ENCODE measurements at regions not wholly inside any gene's neighbourhood (a gene's known extent, or its start where the extent isn't known, plus 50 kb on each side); places are given as distances from the start of the nearest gene placed in this dataset.

DNA sequence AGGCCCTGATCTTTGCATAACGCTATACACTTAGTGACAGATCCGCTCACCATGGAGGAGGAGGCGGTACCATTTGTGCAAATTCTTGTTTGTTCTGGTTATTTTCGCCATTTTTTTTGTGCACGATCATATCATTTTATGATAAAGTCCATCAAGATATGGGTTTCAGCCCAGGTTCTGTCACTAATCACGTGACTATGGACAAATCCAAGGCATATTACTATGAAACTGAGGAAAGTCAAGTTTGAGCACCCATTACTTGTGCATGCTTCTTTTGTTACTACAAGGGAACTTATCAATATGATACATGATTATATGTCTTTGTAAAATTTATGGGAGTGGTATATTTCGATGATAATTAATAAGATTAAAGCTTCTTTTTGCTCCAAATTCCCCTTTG is 829.5 kb downstream of the ROBO2 start:
- H3K18ac ChIP-seq (ENCODE audit: low read length): no peak overlapping the region
- no peak overlapping the region for H3K23ac ChIP-seq (ENCODE audit: low read length)
- no peak overlapping the region for H2BK120ac ChIP-seq (ENCODE audit: insufficient read depth, low read length, poor library complexity)
- no peaks in the 10 kb centered on the region for H3K4me1 ChIP-seq (ENCODE audit: control insufficient read depth in 1 of 2, insufficient read depth in 2 of 2, low read length in 2 of 2)
- no peak overlapping the region for H3K14ac ChIP-seq (ENCODE audit: low read length)
- H3K79me1 ChIP-seq (ENCODE audit: low read length): no peaks in the 10 kb centered on the region
- H4K91ac ChIP-seq (ENCODE audit: low read depth, low read length): no peak overlapping the region
- no peaks in the 10 kb centered on the region for H3K79me2 ChIP-seq (ENCODE audit: control insufficient read depth, insufficient read depth, low read length, poor library complexity)
- no peak overlapping the region for H2AK5ac ChIP-seq (ENCODE audit: low read length)
- H2AFZ ChIP-seq (ENCODE audit: insufficient read depth, low read length, poor library complexity): no peak overlapping the region
- no peak overlapping the region for H3K9ac ChIP-seq (ENCODE audit: low read length)
- H3K27ac ChIP-seq (ENCODE audit: low read depth, low read length): no peak overlapping the region
- H3K36me3 ChIP-seq (ENCODE audit: control insufficient read depth in 1 of 2, insufficient read depth in 2 of 2, low read length in 2 of 2): no peaks in the 10 kb centered on the region
- H4K12ac ChIP-seq (ENCODE audit: low read depth, low read length): no peak overlapping the region
- no peak overlapping the region for H4K8ac ChIP-seq (ENCODE audit: low read depth, low read length)
- WGBS (ENCODE audit: extremely low coverage, insufficient coverage, insufficient read length): no CpG with 5 or more reads among the region's 7 CpGs
- no peak overlapping the region for H3K4me2 ChIP-seq (ENCODE audit: low read length)
- H2BK5ac ChIP-seq (ENCODE audit: low read depth, low read length, poor library complexity): no peak overlapping the region
- H3K4ac ChIP-seq (ENCODE audit: low read depth, low read length): no peak overlapping the region
- H2BK12ac ChIP-seq (ENCODE audit: low read length): no peak overlapping the region
- H3K9me3 ChIP-seq (ENCODE audit: insufficient read depth, low read depth, low read length): no peaks in the 10 kb centered on the region
- DNase-seq: no peak
- H3K27me3 ChIP-seq (ENCODE audit: insufficient read depth, low read length): no peaks in the 10 kb centered on the region
- H3K4me3 ChIP-seq (ENCODE audit: low read depth, low read length): no peak overlapping the region

DNA sequence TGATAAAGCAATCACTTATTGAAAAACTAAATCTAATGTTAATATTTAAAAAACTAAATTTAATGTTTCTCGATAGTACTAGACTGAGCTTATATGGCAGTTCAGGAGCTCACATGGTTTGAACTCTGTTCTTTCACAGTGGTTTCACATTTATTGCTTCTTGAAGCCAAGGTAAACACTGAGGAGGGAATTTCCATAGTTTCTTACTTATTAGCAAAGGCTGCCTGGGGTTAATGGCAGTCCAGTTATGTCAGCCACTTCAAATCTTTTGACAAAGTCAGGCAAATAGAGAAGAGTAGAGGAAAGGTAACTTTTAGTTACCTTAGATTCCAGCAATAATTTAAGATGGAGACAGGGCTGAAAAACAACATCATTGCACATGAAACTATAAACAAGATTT is 831.5 kb downstream of the ROBO2 start:
- no peak overlapping the region for H3K4ac ChIP-seq (ENCODE audit: low read depth, low read length)
- WGBS (ENCODE audit: extremely low coverage, insufficient coverage, insufficient read length): no CpG with 5 or more reads among the region's 1 CpG
- no peak for DNase-seq
- no peak overlapping the region for H3K27ac ChIP-seq (ENCODE audit: low read depth, low read length)
- no peak overlapping the region for H2BK120ac ChIP-seq (ENCODE audit: insufficient read depth, low read length, poor library complexity)
- H4K8ac ChIP-seq (ENCODE audit: low read depth, low read length): no peak overlapping the region
- no peak overlapping the region for H3K4me3 ChIP-seq (ENCODE audit: low read depth, low read length)
- H3K79me1 ChIP-seq (ENCODE audit: low read length): no peaks in the 10 kb centered on the region
- no peaks in the 10 kb centered on the region for H3K36me3 ChIP-seq (ENCODE audit: control insufficient read depth in 1 of 2, insufficient read depth in 2 of 2, low read length in 2 of 2)
- H3K23ac ChIP-seq (ENCODE audit: low read length): no peak overlapping the region
- no peaks in the 10 kb centered on the region for H3K27me3 ChIP-seq (ENCODE audit: insufficient read depth, low read length)
- no peak overlapping the region for H3K14ac ChIP-seq (ENCODE audit: low read length)
- no peak overlapping the region for H2BK5ac ChIP-seq (ENCODE audit: low read depth, low read length, poor library complexity)
- no peaks in the 10 kb centered on the region for H3K79me2 ChIP-seq (ENCODE audit: control insufficient read depth, insufficient read depth, low read length, poor library complexity)
- no peak overlapping the region for H2AK5ac ChIP-seq (ENCODE audit: low read length)
- no peak overlapping the region for H4K91ac ChIP-seq (ENCODE audit: low read depth, low read length)
- H3K4me1 ChIP-seq (ENCODE audit: control insufficient read depth in 1 of 2, insufficient read depth in 2 of 2, low read length in 2 of 2): no peaks in the 10 kb centered on the region
- H2BK12ac ChIP-seq (ENCODE audit: low read length): no peak overlapping the region
- H2AFZ ChIP-seq (ENCODE audit: insufficient read depth, low read length, poor library complexity): no peak overlapping the region
- no peak overlapping the region for H3K4me2 ChIP-seq (ENCODE audit: low read length)
- H4K12ac ChIP-seq (ENCODE audit: low read depth, low read length): no peak overlapping the region
- H3K9ac ChIP-seq (ENCODE audit: low read length): no peak overlapping the region
- H3K9me3 ChIP-seq (ENCODE audit: insufficient read depth, low read depth, low read length): no peaks in the 10 kb centered on the region
- no peak overlapping the region for H3K18ac ChIP-seq (ENCODE audit: low read length)

DNA sequence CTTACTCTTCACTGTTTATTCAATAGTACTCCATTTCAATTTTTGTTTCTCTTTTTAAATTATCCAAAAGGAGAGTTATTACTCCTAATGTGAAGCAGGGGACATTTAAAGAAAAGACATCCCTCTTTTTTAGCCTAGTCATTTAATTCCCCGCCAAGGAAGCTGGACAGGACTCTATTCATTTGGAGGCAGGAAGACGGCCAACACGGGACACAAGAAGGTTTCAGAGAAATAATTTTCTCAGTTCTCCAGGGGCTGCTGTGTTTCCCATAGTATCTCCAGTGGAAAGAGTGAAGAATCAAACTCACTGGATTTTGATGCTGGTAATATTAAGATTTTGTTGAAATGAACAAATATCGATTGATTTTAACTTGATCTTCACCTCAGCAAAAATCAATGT is 833.7 kb downstream of the ROBO2 start:
- Histone ChIP-seq H3K9ac (ENCODE audit: low read length) (no peak overlapping the region), H4K91ac (ENCODE audit: low read depth, low read length) (no peak overlapping the region), H3K4me2 (ENCODE audit: low read length) (no peak overlapping the region), H3K18ac (ENCODE audit: low read length) (no peak overlapping the region), H2BK5ac (ENCODE audit: low read depth, low read length, poor library complexity) (no peak overlapping the region), H4K8ac (ENCODE audit: low read depth, low read length) (no peak overlapping the region), H3K27me3 (ENCODE audit: insufficient read depth, low read length) (no peaks in the 10 kb centered on the region), H3K4me1 (ENCODE audit: control insufficient read depth in 1 of 2, insufficient read depth in 2 of 2, low read length in 2 of 2) (no peaks in the 10 kb centered on the region), H2BK12ac (ENCODE audit: low read length) (no peak overlapping the region), H3K27ac (ENCODE audit: low read depth, low read length) (no peak overlapping the region), H3K14ac (ENCODE audit: low read length) (no peak overlapping the region), H3K79me2 (ENCODE audit: control insufficient read depth, insufficient read depth, low read length, poor library complexity) (no peaks in the 10 kb centered on the region), H3K23ac (ENCODE audit: low read length) (no peak overlapping the region), H4K12ac (ENCODE audit: low read depth, low read length) (no peak overlapping the region), H2BK120ac (ENCODE audit: insufficient read depth, low read length, poor library complexity) (no peak overlapping the region), H3K4ac (ENCODE audit: low read depth, low read length) (no peak overlapping the region), H3K36me3 (ENCODE audit: control insufficient read depth in 1 of 2, insufficient read depth in 2 of 2, low read length in 2 of 2) (no peaks in the 10 kb centered on the region), H2AK5ac (ENCODE audit: low read length) (no peak overlapping the region), H3K79me1 (ENCODE audit: low read length) (no peaks in the 10 kb centered on the region), H3K9me3 (ENCODE audit: insufficient read depth, low read depth, low read length) (no peaks in the 10 kb centered on the region), H3K4me3 (ENCODE audit: low read depth, low read length) (no peak overlapping the region), H2AFZ (ENCODE audit: insufficient read depth, low read length, poor library complexity) (no peak overlapping the region)
- no CpG with 5 or more reads among the region's 4 CpGs for WGBS (ENCODE audit: extremely low coverage, insufficient coverage, insufficient read length)
- DNase-seq: no peak

DNA sequence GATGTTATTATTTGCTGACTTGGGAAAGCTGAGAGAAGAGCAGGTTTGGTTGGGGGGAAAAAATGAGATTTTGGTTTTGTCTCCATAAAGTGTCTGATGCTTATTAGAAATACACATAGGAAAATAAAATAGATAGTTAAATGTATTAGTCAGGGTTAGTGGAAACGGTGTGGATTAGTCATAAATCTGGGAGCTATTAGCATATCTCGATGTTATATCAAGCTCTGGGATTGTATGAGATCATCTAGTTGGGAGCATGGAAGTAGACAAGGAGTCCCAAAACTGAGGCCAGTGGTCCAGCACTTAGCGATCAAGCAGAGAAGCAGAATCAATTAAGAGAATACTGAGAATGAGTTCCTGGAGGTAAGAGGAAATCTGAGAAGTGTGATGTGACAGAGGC is 845.5 kb downstream of the ROBO2 start:
- Histone ChIP-seq H3K27me3 (ENCODE audit: insufficient read depth, low read length) (no peaks in the 10 kb centered on the region), H3K27ac (ENCODE audit: low read depth, low read length) (no peak overlapping the region), H4K8ac (ENCODE audit: low read depth, low read length) (no peak overlapping the region), H3K23ac (ENCODE audit: low read length) (no peak overlapping the region), H3K4me2 (ENCODE audit: low read length) (no peak overlapping the region), H4K91ac (ENCODE audit: low read depth, low read length) (no peak overlapping the region), H3K4ac (ENCODE audit: low read depth, low read length) (no peak overlapping the region), H3K79me1 (ENCODE audit: low read length) (no peaks in the 10 kb centered on the region), H3K14ac (ENCODE audit: low read length) (no peak overlapping the region), H3K9me3 (ENCODE audit: insufficient read depth, low read depth, low read length) (no peaks in the 10 kb centered on the region), H3K9ac (ENCODE audit: low read length) (no peak overlapping the region), H2BK5ac (ENCODE audit: low read depth, low read length, poor library complexity) (no peak overlapping the region), H2AFZ (ENCODE audit: insufficient read depth, low read length, poor library complexity) (no peak overlapping the region), H3K4me3 (ENCODE audit: low read depth, low read length) (no peak overlapping the region), H3K4me1 (ENCODE audit: control insufficient read depth in 1 of 2, insufficient read depth in 2 of 2, low read length in 2 of 2) (no peaks in the 10 kb centered on the region), H2BK12ac (ENCODE audit: low read length) (no peak overlapping the region), H3K18ac (ENCODE audit: low read length) (no peak overlapping the region), H2AK5ac (ENCODE audit: low read length) (no peak overlapping the region), H2BK120ac (ENCODE audit: insufficient read depth, low read length, poor library complexity) (no peak overlapping the region), H3K79me2 (ENCODE audit: control insufficient read depth, insufficient read depth, low read length, poor library complexity) (no peaks in the 10 kb centered on the region), H4K12ac (ENCODE audit: low read depth, low read length) (no peak overlapping the region), H3K36me3 (ENCODE audit: control insufficient read depth in 1 of 2, insufficient read depth in 2 of 2, low read length in 2 of 2) (no peaks in the 10 kb centered on the region)
- WGBS (ENCODE audit: extremely low coverage, insufficient coverage, insufficient read length): 100% methylated on average over 1 of the region's 3 CpGs
- no peak for DNase-seq
